ENCODE measurements at regions not wholly inside any gene's neighbourhood (a gene's known extent, or its start where the extent isn't known, plus 50 kb on each side); places are given as distances from the start of the nearest gene placed in this dataset.

DNA sequence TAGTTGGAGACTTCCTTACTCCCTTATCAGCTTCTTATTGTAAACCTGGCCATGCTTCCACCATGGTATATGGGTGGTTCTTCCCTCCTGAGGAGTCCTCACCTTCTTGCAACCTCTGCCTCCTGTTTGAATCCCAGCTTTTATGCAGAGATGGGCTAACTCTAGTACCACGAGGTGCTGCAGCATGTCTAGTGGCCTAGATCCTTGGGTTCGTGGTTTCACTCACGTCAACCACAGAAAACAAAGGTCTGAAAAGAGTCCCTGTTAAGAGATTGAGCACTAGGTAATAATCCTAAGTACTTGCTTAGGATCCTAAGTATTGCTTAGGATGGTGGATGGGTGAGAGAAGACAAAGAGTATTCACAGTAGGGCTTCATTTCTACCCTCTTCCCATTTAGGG lies 133.7 kb downstream of the FCRL5 start:
- no peaks in the 10 kb centered on the region for H3K36me3 ChIP-seq (ENCODE audit: control insufficient read depth, insufficient read depth, low read length)
- CTCF ChIA-PET, result no interaction called here

GRCh38 chr1:157418231-157418630 lies 134.1 kb downstream of the FCRL5 start:
- H3K36me3 ChIP-seq (ENCODE audit: control insufficient read depth, insufficient read depth, low read length), result no peaks in the 10 kb centered on the region
- Mint-ChIP-seq H3K36me3 (ENCODE audit: insufficient read depth, unreplicated experiment) (no peaks in the 10 kb centered on the region), H3K4me1 (ENCODE audit: low read depth, unreplicated experiment) (no peaks in the 10 kb centered on the region), H3K4me3 (ENCODE audit: unreplicated experiment) (no peak overlapping the region), H3K9me3 (ENCODE audit: unreplicated experiment) (no peaks in the 10 kb centered on the region), H3K27me3 (ENCODE audit: insufficient read depth, unreplicated experiment) (no peaks in the 10 kb centered on the region), H3K27ac (ENCODE audit: unreplicated experiment) (no peak overlapping the region)
- intact Hi-C loops (cut with micrococcal nuclease; ENCODE audit: unreplicated experiment), result no loop called here
- H3K27me3 ChIP-seq (replicated peaks; ENCODE audit: control insufficient read depth, insufficient read depth, low read length), result no peaks in the 10 kb centered on the region
- CTCF ChIA-PET, result no interaction called here
- no TSS peak for BruUV-seq (replicated peaks)
- no peaks in the 10 kb centered on the region for H3K9me3 ChIP-seq
- no peak for DNase-seq
- no peak overlapping the region for H3K4me3 ChIP-seq (ENCODE audit: low read depth, low read length)
- POLR2A ChIA-PET, result no interaction called here
- TF ChIP-seq, protein P1, sequence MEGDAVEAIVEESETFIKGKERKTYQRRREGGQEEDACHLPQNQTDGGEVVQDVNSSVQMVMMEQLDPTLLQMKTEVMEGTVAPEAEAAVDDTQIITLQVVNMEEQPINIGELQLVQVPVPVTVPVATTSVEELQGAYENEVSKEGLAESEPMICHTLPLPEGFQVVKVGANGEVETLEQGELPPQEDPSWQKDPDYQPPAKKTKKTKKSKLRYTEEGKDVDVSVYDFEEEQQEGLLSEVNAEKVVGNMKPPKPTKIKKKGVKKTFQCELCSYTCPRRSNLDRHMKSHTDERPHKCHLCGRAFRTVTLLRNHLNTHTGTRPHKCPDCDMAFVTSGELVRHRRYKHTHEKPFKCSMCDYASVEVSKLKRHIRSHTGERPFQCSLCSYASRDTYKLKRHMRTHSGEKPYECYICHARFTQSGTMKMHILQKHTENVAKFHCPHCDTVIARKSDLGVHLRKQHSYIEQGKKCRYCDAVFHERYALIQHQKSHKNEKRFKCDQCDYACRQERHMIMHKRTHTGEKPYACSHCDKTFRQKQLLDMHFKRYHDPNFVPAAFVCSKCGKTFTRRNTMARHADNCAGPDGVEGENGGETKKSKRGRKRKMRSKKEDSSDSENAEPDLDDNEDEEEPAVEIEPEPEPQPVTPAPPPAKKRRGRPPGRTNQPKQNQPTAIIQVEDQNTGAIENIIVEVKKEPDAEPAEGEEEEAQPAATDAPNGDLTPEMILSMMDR (IDR thresholded peaks at IDR 0.05; ENCODE audit: insufficient read depth in 1 of 2, low read depth in 1 of 2, low read length in 1 of 2, severe bottlenecking in 1 of 2, unreplicated experiment in 1 of 2), result no peak
- no peaks in the 10 kb centered on the region for H3K4me1 ChIP-seq

More for the DNA sequence above, 133.7 kb downstream of the FCRL5 start:
- TF ChIP-seq, protein P1 (IDR thresholded peaks at IDR 0.05; ENCODE audit: insufficient read depth in 1 of 2, low read depth in 1 of 2, low read length in 1 of 2, severe bottlenecking in 1 of 2, unreplicated experiment in 1 of 2), result no peak
- no TSS peak for BruUV-seq (replicated peaks)
- Histone ChIP-seq H3K27me3 (replicated peaks; ENCODE audit: control insufficient read depth, insufficient read depth, low read length) (no peaks in the 10 kb centered on the region), H3K4me1 (no peaks in the 10 kb centered on the region), H3K4me3 (ENCODE audit: low read depth, low read length) (no peak overlapping the region), H3K9me3 (no peaks in the 10 kb centered on the region)
- Mint-ChIP-seq H3K27ac (ENCODE audit: unreplicated experiment) (no peak overlapping the region), H3K9me3 (ENCODE audit: unreplicated experiment) (no peaks in the 10 kb centered on the region), H3K4me3 (ENCODE audit: unreplicated experiment) (no peak overlapping the region), H3K4me1 (ENCODE audit: low read depth, unreplicated experiment) (no peaks in the 10 kb centered on the region), H3K27me3 (ENCODE audit: insufficient read depth, unreplicated experiment) (no peaks in the 10 kb centered on the region), H3K36me3 (ENCODE audit: insufficient read depth, unreplicated experiment) (no peaks in the 10 kb centered on the region)
- intact Hi-C loops (cut with micrococcal nuclease; ENCODE audit: unreplicated experiment), result no loop called here
- no peak for DNase-seq
- POLR2A ChIA-PET, result no interaction called here

DNA sequence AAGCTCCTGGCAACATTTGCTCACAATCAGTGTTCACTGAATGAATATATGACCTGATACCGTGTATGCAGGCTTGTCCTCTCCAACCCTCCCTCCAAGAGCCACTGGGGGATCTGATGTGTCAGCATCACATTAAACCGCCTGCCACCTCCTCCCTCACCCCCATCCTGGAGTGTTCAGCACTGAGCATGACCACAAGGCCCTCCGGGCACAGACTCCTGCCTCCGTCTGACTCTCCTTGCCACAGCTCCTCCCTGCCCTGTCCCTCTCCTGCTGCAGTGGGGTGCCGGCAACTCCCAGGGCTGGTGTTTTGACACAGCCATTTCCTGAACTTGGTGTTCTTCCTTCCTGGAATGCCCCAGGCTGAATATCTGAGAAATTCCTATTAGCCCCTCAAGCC lies 136.7 kb downstream of the FCRL5 start:
- intact Hi-C loops (cut with micrococcal nuclease; ENCODE audit: unreplicated experiment), result no loop called here
- no peaks in the 10 kb centered on the region for H3K4me1 ChIP-seq
- Mint-ChIP-seq H3K27me3 (ENCODE audit: insufficient read depth, unreplicated experiment) (no peaks in the 10 kb centered on the region), H3K36me3 (ENCODE audit: insufficient read depth, unreplicated experiment) (no peaks in the 10 kb centered on the region), H3K9me3 (ENCODE audit: unreplicated experiment) (no peaks in the 10 kb centered on the region), H3K4me1 (ENCODE audit: low read depth, unreplicated experiment) (no peaks in the 10 kb centered on the region), H3K4me3 (ENCODE audit: unreplicated experiment) (no peak overlapping the region), H3K27ac (ENCODE audit: unreplicated experiment) (no peak overlapping the region)
- H3K27me3 ChIP-seq (replicated peaks; ENCODE audit: control insufficient read depth, insufficient read depth, low read length), result no peaks in the 10 kb centered on the region
- BruUV-seq (replicated peaks), result no TSS peak
- TF ChIP-seq, protein P1 (IDR thresholded peaks at IDR 0.05; ENCODE audit: insufficient read depth in 1 of 2, low read depth in 1 of 2, low read length in 1 of 2, severe bottlenecking in 1 of 2, unreplicated experiment in 1 of 2), result no peak
- ChIA-PET POLR2A (no interaction called here), CTCF (no interaction called here)
- no peak for DNase-seq
- no peaks in the 10 kb centered on the region for H3K36me3 ChIP-seq (ENCODE audit: control insufficient read depth, insufficient read depth, low read length)
- no peak overlapping the region for H3K4me3 ChIP-seq (ENCODE audit: low read depth, low read length)
- H3K9me3 ChIP-seq, result no peaks in the 10 kb centered on the region

Measured in Caco-2 (cell line).